Fibroblast of pulmonary artery (primary cell): ENCODE measurements at regions not wholly inside any gene's neighbourhood (a gene's known extent, or its start where the extent isn't known, plus 50 kb on each side); places are given as distances from the start of the nearest gene placed in this dataset.

Experiments used
- DNase-seq: peaks from one replicate; pipeline ENCODE4 v3.0.0-alpha.2; 2010; ENCODE audit warnings: low read depth
- H3K4me3 ChIP-seq: replicated peaks from 2 replicates; pipeline ENCODE4 v1.5.1; 2011; ENCODE audit warnings: low read depth, mild to moderate bottlenecking, control low read depth, low read length, moderate library complexity
- TF ChIP-seq, protein P1 (sequence below): IDR thresholded peaks from 2 replicates; pipeline ENCODE4 v1.5.1; 2011; ENCODE audit warnings: mild to moderate bottlenecking, control low read depth, low read length, inconsistent platforms; ENCODE audit errors: missing control alignments

DNA sequence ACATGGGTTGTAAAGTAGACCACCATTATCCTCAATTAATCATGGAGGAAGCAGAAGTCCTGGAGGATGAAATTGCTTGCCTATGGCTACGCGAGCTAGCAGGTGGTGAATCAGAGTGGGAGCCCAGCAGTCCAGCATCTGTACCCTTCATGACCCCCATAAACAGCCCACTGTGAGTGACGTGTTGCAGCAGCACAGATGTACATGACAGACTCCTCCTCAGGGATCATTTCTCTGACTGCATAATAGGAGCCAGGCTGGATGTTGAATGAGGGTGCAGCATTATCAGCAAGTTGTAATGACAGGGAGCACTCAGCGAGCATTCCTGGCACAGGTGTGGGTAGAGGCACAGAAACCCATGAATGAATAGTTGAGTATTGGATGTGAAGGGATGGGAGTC is 339.3 kb downstream of the MYCN start:
- TF ChIP-seq, protein P1, sequence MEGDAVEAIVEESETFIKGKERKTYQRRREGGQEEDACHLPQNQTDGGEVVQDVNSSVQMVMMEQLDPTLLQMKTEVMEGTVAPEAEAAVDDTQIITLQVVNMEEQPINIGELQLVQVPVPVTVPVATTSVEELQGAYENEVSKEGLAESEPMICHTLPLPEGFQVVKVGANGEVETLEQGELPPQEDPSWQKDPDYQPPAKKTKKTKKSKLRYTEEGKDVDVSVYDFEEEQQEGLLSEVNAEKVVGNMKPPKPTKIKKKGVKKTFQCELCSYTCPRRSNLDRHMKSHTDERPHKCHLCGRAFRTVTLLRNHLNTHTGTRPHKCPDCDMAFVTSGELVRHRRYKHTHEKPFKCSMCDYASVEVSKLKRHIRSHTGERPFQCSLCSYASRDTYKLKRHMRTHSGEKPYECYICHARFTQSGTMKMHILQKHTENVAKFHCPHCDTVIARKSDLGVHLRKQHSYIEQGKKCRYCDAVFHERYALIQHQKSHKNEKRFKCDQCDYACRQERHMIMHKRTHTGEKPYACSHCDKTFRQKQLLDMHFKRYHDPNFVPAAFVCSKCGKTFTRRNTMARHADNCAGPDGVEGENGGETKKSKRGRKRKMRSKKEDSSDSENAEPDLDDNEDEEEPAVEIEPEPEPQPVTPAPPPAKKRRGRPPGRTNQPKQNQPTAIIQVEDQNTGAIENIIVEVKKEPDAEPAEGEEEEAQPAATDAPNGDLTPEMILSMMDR: no peak
- no peak for DNase-seq
- H3K4me3 ChIP-seq: no peak overlapping the region

DNA sequence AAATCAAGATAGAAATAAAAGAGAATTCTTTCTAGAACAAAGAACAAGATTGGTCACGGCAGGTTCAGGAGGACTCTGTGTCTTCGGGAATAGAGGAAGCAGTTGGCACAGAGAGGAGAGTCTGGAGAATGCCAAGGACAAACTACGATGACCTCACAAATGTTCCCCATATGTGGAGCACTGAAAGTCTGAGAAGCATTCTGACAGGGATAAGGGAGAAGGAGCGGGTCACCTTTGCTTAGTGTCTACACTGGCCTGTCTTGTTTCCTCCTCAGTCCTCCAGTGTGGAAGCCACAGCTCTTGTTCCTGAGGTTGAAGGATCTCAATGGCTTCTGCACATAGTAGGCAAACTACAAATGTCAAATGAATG is 338.8 kb downstream of the MYCN start:
- TF ChIP-seq, protein P1: no peak
- DNase-seq: no peak

DNA sequence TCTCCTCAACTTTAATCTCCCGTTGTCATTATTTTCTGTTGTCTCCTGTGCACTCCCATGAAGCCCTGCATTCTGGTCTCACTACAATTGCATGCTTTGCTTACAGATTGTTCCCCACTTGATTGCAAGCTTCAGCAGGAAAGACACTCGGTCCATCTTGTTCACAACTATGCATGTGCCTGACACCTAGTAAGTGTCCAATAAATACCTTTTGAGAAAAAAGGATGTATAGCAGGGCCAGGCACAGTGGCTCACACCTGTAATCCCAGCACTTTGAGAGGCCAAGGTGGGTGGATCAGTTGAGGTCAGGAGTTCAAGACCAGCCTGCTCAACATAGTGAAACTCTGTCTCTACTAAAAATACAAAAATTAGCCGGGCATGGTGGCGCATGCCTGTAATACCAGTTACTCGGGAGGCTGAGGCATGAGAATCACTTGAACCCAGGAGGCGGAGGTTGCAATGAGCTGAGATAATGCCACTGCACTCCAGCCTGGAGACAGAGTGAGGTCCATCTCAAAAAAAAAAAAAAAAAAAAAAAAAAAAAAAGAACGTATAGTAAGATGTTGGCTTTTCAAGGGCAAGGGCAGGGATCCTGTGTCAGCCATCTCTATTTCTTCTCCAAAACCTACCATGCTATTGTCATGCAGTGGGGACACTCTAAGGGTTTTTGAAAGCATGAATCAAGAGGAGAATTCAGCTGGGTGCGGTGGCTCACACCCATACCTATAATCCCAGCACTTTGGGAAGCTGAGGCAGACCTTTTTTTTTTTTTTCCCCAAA is 338.3 kb downstream of the MYCN start:
- no peak overlapping the region for H3K4me3 ChIP-seq
- DNase-seq: no peak
- TF ChIP-seq, protein P1: no peak

More for the DNA sequence above, 338.8 kb downstream of the MYCN start:
- no peak overlapping the region for H3K4me3 ChIP-seq

DNA sequence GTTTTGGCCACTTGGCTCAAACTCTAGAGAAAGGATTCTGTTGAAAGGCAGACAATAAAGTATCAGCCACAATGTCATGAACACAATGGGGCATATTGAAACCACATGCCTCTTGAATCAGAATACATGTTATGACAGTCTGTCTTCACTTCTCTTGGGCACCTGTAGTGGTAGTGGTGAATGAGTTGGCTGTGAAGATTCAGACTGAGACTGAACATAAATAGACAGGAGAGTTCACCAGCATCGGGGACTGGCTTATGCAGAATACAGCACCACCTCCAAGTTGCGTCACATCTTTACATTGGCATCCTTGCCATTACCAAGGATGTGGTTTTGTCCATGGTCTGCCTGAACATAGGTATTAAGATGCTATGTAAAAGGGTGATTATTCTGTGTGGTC is 336.8 kb downstream of the MYCN start:
- TF ChIP-seq, protein P1: no peak
- DNase-seq: no peak
- no peak overlapping the region for H3K4me3 ChIP-seq

DNA sequence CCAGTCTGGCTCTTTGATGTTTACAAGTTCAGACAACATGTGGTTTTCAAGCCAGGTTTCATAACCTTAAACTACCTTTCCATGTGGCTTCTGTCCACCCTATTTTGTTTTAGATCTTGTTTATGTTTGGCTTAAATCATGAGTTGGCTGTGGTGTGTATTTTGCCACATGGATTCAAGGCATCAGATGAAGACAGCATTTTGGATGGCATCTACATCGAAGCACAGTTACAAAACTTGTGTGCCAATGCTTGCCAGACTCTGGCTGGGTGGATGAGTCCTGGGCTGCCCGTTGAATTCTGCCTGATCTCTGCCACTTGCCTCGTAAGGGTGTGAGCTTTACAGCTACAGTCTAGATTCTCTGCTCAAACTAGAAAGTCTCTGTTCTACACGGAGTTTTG is 335.3 kb downstream of the MYCN start:
- H3K4me3 ChIP-seq: no peak overlapping the region
- TF ChIP-seq, protein P1: no peak
- no peak for DNase-seq

DNA sequence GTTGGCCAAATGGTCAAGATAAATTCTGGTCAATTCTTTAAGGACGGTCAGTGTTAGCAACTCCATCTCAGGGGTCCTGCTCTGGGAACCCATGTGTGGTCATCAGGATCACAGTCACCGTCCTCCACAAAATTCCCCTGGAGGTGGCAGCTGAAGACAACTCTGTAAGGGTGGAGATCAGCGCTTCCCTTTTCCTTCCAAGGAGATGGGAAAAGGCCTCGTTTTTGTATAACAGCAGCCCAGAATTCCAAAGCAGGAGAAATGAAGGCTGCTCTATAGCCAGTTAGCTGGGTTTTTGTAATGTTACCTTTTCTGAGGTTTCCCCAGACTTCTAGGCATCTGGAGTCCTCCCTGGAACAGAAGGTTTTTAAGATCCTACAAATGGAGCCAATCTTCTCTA is 334.8 kb downstream of the MYCN start:
- no peak for DNase-seq
- no peak overlapping the region for H3K4me3 ChIP-seq
- TF ChIP-seq, protein P1: no peak

DNA sequence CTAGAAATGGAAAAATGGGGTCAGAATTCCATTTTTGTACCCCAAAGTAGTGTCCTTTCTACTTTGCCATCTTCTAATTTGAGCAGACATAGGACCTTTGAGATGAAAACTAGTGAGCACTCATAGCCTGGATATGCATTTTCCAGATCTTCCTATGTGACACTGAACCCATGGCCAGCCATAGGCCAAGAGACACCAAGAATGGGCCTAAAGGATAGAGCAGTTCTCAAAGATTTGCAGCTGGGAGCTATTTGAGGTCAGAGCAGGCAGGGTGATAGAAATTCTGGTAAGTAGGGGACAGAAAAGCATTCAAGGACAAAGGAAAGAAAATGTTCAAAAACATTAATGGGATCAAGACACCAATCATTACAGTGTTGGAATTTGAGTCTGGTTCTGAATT is 332.8 kb downstream of the MYCN start:
- TF ChIP-seq, protein P1: no peak
- DNase-seq: no peak
- no peak overlapping the region for H3K4me3 ChIP-seq
